GM20000 (cell line): ENCODE measurements at regions not wholly inside any gene's neighbourhood (a gene's known extent, or its start where the extent isn't known, plus 50 kb on each side); places are given as distances from the start of the nearest gene placed in this dataset.

Experiments used
- DNase-seq: peaks from one replicate; pipeline ENCODE4 v3.0.0; 2012; ENCODE audit warnings: low spot score
- CTCF ChIP-seq: IDR thresholded peaks from 2 replicates; pipeline ENCODE4 v1.5.1; 2012; ENCODE audit warnings: mild to moderate bottlenecking, control low read depth; ENCODE audit errors: extremely low read depth, missing control alignments

GRCh38 chr7:30212701-30213111, 71.7 kb upstream of the ZNRF2 start:
- no peak for TF ChIP-seq CTCF
- no peak for DNase-seq

- no peak for DNase-seq
- TF ChIP-seq CTCF: no peak
These were observed 70.8 kb upstream of the ZNRF2 start for GRCh38 chr7:30213637-30214036.

GRCh38 chr7:30214651-30215137, 69.7 kb upstream of the ZNRF2 start:
- DNase-seq: no peak
- TF ChIP-seq CTCF: no peak

GRCh38 chr7:30221764-30222163, 62.6 kb upstream of the ZNRF2 start:
- no peak for DNase-seq
- no peak for TF ChIP-seq CTCF

GRCh38 chr7:30222515-30223215, 61.7 kb upstream of the ZNRF2 start:
- no peak for DNase-seq
- TF ChIP-seq CTCF: no peak

- DNase-seq: no peak
These were observed 60.5 kb upstream of the ZNRF2 start for GRCh38 chr7:30223896-30224295.

GRCh38 chr7:30224511-30225062, 59.8 kb upstream of the ZNRF2 start:
- no peak for TF ChIP-seq CTCF
- no peak for DNase-seq

More at GRCh38 chr7:30223896-30224295, 60.5 kb upstream of the ZNRF2 start:
- TF ChIP-seq CTCF: no peak
